Right lobe of liver (tissue), 6 donors: ENCODE measurements at regions not wholly inside any gene's neighbourhood (a gene's known extent, or its start where the extent isn't known, plus 50 kb on each side); places are given as distances from the start of the nearest gene placed in this dataset.

Experiments used
- ATAC-seq, 4 donors: fragments of 200-7000 bp; cut with Tn5 transposase; one replicate each; pipeline ENCODE4 v1.9.1; 2020; ENCODE audit warnings: mild to moderate bottlenecking in 4 of 4, moderate library complexity in 4 of 4
- DNase-seq, 3 donors: peaks; one replicate each; pipeline ENCODE4 v3.0.0-alpha.2; 2020
- H3K27ac ChIP-seq, 3 donors: fragments of 200-600 bp; one replicate each; pipeline ENCODE4 v1.8.0; 2022
- H3K27me3 ChIP-seq, 2 donors: fragments of 200-600 bp; one replicate each; pipeline ENCODE4 v1.8.0; 2022
- H3K36me3 ChIP-seq, 4 donors: fragments of 200-600 bp; sonication (generic) in 1 of 4; one replicate each; pipeline versions ENCODE4 v1.5.1 to v1.8.0; 2017 to 2022; ENCODE audit warnings: control low read depth in 1 of 4
- H3K4me1 ChIP-seq, 4 donors: fragments of 200-600 bp; sonication (generic) in 1 of 4; one replicate each; pipeline versions ENCODE4 v1.5.1 to v1.8.0; 2017 to 2022; ENCODE audit warnings: control low read depth in 1 of 4
- H3K4me3 ChIP-seq, 3 donors: fragments of 200-600 bp; one replicate each; pipeline ENCODE4 v1.8.0; 2022
- H3K9me3 ChIP-seq, 4 donors: fragments of 200-600 bp; sonication (generic) in 1 of 4; one replicate each; pipeline versions ENCODE4 v1.5.1 to v1.8.0; 2017 to 2022; ENCODE audit warnings: control low read depth in 1 of 4
- POLR2A ChIP-seq: fragments of 450-650 bp; IDR thresholded peaks from one replicate; pipeline ENCODE4 v1.6.1; 2017; ENCODE audit warnings: antibody characterized with exemption, mild to moderate bottlenecking
- whole genome bisulfite sequencing: methylation state at CpG from one replicate; pipeline ENCODE4 v1.1.6; 2018; ENCODE audit warnings: low coverage, low lambda C conversion rate; ENCODE audit not compliant: insufficient coverage; ENCODE audit errors: missing lambda C conversion rate; 5-methylcytosine and 5-hydroxymethylcytosine counted together
- intact Hi-C, 2 donors: fragments of 100-400 bp; cut with DNase I; formaldehyde crosslinking; loops; one replicate each; pipeline versions ENCODE4 v1.11.2 to v1.14.1; 2022
- TF ChIP-seq, protein P1 (sequence below), 4 donors: fragments of 200-600 bp in 3 of 4; fragments of 450-650 bp in 1 of 4; IDR thresholded peaks; one replicate each; pipeline versions ENCODE4 v1.5.1 to v1.8.0; 2016 to 2022; ENCODE audit warnings: antibody characterized with exemption in 4 of 4, mild to moderate bottlenecking in 2 of 4
- donor health status: DM: no; HTN: yes; CAD: no.
- donor health status: DM: no; HTN: no; CAD: no.
- donor health status: DM: no; HTN: no; CAD: no.
- donor health status: DM: no; HTN: yes; CAD: no.
- donor health status: DM: no; HTN: yes; CAD: no.

DNA sequence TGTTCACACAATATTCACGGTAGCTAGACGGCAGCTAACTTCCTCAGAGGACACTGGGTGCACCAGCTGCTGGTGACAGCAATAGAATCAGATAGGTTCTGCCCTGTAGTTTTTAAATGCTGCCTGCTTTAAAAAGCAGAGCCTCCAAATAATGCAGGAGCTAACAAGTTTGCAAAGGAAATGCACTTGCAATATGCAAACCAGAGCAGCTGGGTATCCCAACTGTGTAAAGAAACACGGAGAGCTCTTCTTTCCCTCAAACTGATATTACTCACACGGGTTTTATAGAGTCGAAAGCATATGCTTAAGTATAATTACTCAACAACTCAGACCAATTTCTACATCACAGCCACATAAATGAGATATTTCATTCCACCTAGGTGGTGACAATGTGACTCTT is 432.7 kb downstream of the TFAP2A start:
- intact Hi-C loops: no loop called here
- Histone ChIP-seq H3K27ac (no peak overlapping the region), H3K9me3 (no peaks in the 10 kb centered on the region), H3K36me3 (no peaks in the 10 kb centered on the region), H3K4me3 (no peak overlapping the region), H3K27me3 (no peaks in the 10 kb centered on the region), H3K4me1 (no peaks in the 10 kb centered on the region)
- no peak for DNase-seq
- no peak for TF ChIP-seq POLR2A
- TF ChIP-seq, protein P1, sequence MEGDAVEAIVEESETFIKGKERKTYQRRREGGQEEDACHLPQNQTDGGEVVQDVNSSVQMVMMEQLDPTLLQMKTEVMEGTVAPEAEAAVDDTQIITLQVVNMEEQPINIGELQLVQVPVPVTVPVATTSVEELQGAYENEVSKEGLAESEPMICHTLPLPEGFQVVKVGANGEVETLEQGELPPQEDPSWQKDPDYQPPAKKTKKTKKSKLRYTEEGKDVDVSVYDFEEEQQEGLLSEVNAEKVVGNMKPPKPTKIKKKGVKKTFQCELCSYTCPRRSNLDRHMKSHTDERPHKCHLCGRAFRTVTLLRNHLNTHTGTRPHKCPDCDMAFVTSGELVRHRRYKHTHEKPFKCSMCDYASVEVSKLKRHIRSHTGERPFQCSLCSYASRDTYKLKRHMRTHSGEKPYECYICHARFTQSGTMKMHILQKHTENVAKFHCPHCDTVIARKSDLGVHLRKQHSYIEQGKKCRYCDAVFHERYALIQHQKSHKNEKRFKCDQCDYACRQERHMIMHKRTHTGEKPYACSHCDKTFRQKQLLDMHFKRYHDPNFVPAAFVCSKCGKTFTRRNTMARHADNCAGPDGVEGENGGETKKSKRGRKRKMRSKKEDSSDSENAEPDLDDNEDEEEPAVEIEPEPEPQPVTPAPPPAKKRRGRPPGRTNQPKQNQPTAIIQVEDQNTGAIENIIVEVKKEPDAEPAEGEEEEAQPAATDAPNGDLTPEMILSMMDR (IDR thresholded peaks at IDR 0.05): no peak
- ATAC-seq: no peak
- 38% methylated on average over 3 of the region's 5 CpGs for WGBS

DNA sequence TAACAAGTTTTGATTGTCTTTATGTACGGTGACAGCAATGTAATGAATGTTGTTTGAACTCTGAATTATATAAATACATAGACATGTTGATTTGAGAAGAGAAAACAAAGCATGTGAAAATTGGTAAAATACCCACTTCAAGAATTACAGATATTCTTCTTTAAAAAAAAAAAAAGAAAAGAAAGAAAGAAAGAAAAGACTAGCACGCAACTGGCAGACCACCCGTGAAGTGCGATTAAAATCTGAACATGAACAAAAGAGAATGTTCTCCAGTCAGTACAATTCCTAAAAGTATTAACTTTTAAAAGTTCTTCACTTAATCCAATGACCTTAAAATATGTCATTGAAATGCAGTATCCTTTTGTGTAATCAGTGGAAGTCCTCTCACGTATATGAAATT is 434.9 kb downstream of the TFAP2A start:
- ATAC-seq: no peak
- no peaks in the 10 kb centered on the region for H3K4me1 ChIP-seq
- no peak overlapping the region for H3K4me3 ChIP-seq
- 86% methylated on average over 5 of the region's 5 CpGs for WGBS
- DNase-seq: no peak
- intact Hi-C loops: no loop called here
- no peaks in the 10 kb centered on the region for H3K9me3 ChIP-seq
- TF ChIP-seq, protein P1 (IDR thresholded peaks at IDR 0.05): no peak
- no peak for TF ChIP-seq POLR2A
- H3K27me3 ChIP-seq: no peaks in the 10 kb centered on the region
- no peaks in the 10 kb centered on the region for H3K36me3 ChIP-seq
- H3K27ac ChIP-seq: no peak overlapping the region

DNA sequence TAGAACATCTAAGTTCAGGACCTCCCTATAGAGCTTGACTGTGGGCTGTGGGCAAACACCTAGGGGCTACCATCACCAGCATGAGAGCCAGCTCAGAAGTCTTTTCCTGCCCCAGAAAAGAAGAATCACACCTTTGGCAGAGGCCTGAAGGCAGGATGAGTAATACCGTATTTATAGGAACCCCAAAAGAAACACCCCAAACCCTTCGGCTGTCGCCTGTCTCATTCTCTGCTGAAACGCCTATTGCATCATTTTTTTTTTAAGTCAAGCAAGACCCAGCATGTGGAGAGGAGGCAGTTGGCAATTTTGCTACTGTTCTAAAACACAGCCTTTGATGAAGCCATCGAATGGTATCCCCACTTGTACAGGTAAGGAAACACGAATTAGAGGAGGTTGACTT is 436.4 kb downstream of the TFAP2A start:
- intact Hi-C loops: no loop called here
- ATAC-seq (no peak), DNase-seq (no peak)
- Histone ChIP-seq H3K27ac (no peak overlapping the region), H3K4me1 (no peaks in the 10 kb centered on the region), H3K36me3 (no peaks in the 10 kb centered on the region), H3K4me3 (no peak overlapping the region), H3K9me3 (no peaks in the 10 kb centered on the region), H3K27me3 (no peaks in the 10 kb centered on the region)
- TF ChIP-seq, protein P1 (IDR thresholded peaks at IDR 0.05): no peak
- no peak for TF ChIP-seq POLR2A
- WGBS: 57% methylated on average over 4 of the region's 6 CpGs

DNA sequence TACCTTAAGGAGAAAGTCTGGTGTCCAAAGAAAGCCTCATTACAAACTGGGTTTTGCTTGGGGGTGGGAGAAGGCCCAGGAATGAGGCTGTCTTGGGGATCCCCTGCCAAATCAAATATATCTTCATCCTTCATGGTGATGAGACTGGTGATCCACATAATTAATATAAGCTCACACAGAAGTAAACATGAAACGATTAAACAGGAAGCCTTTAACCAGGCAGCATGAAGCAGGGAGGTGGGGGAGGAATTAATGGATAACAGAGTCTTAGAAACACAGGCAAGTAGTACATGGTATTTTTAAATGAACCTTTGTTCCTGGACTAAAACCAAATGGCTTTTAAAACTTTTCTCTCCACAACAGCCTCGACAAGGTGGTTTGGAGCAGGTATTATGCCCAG is 437.5 kb downstream of the TFAP2A start:
- H3K27ac ChIP-seq: no peak overlapping the region
- DNase-seq: no peak
- H3K36me3 ChIP-seq: no peaks in the 10 kb centered on the region
- no peak overlapping the region for H3K4me3 ChIP-seq
- no peaks in the 10 kb centered on the region for H3K27me3 ChIP-seq
- ATAC-seq: no peak
- no peaks in the 10 kb centered on the region for H3K9me3 ChIP-seq
- no peaks in the 10 kb centered on the region for H3K4me1 ChIP-seq
- intact Hi-C loops: no loop called here
- TF ChIP-seq, protein P1 (IDR thresholded peaks at IDR 0.05): no peak
- no peak for TF ChIP-seq POLR2A
- WGBS: 0% methylated on average over 2 of the region's 2 CpGs

DNA sequence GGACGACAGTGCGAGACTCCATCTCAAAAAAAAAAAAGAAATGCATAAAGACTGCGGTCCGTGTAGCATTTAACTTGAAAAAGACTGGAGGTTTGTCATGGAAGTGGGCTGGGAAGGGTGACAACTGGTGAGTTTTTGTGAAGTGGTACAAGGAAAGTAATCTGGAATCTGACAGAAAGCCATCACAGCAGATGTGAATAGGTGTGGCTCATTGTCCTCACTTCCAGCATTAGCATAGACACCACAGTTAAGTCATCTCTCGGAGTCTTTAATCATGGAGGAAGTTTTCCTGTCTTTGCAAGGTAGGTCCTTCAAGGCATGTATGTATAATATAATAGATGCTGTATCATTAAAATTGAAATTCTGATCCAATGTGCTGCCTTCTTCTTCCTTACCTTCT is 453.2 kb downstream of the TFAP2A start:
- Histone ChIP-seq H3K27me3 (no peaks in the 10 kb centered on the region), H3K36me3 (no peaks in the 10 kb centered on the region), H3K4me3 (no peak overlapping the region), H3K27ac (no peak overlapping the region), H3K9me3 (no peaks in the 10 kb centered on the region), H3K4me1 (no peaks in the 10 kb centered on the region)
- WGBS: 67% methylated on average over 5 of the region's 5 CpGs
- DNase-seq (no peak), ATAC-seq (no peak)
- TF ChIP-seq POLR2A: no peak
- TF ChIP-seq, protein P1 (IDR thresholded peaks at IDR 0.05): no peak
- intact Hi-C loops: no loop called here
